ENCODE measurements at regions not wholly inside any gene's neighbourhood (a gene's known extent, or its start where the extent isn't known, plus 50 kb on each side); places are given as distances from the start of the nearest gene placed in this dataset.
"Not testable (repeated sequence)": the region's sequence is repeated elsewhere in the genome, so short reads cannot be mapped to it uniquely, and the experiment has no call there.

DNA sequence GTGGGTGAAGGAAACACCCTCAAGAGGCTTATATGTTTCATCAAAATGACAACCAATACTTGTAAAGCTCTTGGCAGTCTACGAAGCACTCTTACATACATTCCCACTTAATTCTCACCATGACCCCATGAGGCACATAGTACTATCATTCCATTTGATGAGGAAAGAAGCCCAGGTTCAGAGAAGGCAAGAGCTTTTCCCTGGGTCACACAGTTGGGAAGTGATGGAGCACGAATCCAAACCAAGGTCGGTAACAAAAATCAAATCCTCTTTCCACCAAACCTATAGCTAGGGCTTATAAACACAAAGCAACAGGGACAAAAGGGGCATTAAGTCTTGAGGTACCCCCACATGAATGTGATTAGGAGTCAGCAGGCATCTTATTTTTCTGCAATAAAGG is 187.1 kb downstream of the UACA start:
- DNase-seq, result no peak

DNA sequence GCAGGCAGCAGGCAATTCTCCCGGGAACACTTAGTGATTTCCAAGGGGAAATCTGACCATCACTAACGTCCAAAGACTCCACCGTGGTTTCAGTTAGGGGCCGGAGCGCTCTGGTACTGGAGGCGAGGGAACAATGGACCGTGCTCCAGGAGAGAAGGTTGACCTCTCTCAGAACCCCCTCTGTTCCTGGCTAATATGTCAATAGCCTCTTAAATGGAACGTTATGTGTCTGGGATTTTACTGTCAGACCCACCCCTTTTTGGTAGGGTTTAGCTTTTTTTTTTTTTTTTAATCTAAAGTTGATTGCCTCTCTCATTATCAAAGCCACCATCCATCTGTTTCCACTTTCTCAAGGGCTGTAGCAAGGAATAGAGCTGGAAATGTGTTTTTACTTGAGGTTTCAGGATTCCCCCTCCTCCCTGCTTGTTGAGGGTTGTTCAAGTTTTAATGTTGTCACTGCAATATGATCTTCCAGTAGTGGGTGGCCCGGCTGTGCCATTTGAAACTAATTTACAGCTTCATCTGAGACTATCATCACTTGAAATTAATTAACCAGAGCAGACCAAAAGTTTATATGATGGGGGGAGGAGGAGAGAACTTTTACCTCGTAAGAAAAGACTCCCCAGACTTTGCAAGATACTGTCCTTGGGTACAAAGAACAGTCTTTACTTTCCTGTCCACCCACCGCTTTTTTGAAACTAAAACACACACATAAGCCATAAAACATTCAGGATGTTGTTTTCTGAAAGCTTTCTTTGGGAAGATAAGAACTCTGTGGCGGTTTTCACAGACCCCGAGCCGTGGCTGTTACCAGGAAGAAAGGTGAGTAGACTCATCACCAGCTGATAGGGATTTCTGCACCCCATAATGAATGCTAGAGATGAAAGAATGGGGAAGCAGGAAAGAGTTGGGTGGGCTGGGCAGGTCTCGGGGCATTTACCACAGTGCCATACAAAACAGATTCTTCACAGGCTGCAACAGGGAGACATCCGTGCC is 187.8 kb downstream of the UACA start:
- DNase-seq, result no peak

DNA sequence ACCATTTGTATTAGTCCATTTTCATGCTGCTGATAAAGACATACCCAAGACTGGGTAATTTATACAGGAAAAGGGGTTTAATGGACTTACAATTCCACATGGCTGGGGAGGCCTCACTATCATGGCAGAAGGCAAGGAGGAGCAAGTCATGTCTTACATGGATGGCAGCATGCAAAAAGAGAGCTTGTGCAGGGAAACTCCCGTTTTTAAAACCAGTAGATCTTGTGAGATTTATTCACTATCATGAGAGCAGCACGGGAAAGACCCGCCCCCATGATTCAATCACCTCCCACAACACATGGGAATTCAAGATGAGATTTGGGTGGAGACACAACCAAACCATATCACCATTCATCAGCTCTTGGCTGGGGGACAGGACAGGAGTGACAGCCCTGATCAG is 189.0 kb downstream of the UACA start:
- not testable (repeated sequence) for DNase-seq

DNA sequence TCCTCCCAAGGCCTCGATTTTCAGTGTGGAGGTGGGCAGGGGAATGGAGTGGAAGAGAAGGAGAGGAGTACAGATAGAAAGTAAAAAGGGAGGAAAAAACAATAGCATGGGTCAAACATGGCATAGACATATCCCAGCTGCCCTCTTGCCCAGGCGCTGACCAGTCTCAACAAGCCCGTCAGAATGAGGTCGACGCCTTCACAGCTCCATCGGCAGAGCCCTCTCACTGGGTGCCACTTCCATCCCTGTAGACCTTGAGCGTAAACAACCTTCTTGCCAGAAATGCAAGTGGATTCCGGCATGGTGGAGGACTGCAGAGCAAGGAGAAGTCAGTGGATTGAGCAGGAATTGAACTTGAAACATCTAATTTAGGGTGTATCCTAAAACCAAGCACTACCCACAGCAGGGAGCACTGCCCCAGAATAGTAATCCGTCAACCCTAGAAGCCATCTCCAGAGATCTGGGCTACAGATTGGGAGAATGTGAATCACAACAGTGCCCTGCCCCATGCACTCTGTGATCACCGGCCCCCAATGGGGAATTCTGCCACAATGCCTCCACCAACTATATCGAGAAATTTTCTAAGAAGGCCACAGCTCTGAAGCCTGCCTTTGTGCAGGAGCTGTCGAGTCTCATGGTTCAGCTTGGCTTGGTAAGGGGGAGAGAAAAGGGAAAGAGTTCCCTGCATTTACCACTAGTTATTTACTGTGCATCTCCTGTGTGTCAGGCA is 190.1 kb downstream of the UACA start:
- DNase-seq, result no peak

DNA sequence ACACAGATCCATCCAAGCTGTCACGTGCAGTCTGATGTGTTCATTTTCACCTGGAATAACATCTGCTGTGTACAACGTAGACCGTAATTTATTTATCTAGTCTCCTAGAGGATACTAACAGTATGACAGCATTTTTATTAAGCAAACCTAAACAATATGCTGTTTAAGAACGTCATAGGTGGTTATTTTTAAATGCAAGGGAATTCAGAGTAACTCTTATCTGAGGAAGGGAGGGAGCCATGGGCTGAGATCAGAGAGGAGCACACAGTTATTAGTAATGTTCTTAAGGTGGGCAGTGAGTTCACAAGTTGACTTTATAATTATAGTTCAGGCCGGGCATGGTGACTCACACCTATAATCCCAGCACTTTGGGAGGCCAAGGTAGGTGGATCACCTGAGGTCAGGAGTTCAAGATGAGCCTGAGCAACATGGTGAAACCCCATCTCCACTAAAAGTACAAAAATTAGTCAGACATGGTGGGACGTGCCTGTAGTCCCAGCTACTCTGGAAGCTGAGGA is 193.6 kb downstream of the UACA start:
- DNase-seq, result no peak

DNA sequence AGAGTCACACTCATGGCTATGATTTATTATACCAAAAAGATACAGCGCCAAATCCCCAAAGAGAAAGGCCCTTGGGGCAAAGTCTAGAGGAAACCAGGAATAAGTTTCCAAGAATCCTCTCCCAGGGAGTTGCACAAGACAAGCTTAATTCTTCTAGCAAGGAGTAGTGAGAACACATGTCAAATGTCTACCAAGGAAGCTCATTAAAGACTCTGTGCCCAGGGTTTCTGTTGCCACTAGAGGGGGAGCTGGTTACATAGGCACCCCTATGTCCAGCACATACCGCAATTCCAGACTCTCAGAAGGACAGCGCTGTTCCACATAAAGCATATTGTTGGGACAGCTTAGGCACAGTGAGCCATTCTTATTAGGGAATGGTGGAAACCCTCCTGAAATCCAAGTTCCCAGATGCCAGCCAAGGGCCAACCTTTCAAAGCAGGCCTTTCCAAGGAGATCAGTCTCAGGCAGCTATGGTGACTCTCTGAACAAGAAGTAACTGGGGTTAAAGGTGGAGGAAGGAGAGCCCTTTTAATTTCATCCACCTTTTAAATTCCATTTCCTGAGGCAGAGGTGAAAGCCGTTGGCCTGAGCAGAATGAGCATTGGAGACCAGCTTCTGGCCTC is 194.2 kb downstream of the UACA start:
- DNase-seq, result no peak

DNA sequence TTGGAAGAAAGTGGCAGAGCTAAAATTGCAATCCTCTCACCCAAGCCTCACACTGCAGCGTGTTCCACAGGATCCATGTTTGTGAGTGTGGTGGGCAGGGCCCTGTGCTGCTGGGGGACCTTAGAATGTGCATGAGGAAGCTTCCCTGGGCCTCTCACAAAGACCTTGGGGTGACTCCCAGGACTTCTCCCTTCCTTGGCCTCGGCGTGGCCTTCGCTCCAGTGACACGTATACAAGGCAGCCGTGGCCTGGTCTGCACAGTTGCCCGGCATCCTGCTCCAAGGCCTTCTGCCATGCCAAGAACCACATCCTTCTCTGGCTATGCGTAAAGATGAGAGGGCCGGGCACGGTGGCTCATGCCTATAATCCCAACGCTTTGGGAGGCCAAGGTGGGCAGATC is 196.4 kb downstream of the UACA start:
- no peak for DNase-seq

DNA sequence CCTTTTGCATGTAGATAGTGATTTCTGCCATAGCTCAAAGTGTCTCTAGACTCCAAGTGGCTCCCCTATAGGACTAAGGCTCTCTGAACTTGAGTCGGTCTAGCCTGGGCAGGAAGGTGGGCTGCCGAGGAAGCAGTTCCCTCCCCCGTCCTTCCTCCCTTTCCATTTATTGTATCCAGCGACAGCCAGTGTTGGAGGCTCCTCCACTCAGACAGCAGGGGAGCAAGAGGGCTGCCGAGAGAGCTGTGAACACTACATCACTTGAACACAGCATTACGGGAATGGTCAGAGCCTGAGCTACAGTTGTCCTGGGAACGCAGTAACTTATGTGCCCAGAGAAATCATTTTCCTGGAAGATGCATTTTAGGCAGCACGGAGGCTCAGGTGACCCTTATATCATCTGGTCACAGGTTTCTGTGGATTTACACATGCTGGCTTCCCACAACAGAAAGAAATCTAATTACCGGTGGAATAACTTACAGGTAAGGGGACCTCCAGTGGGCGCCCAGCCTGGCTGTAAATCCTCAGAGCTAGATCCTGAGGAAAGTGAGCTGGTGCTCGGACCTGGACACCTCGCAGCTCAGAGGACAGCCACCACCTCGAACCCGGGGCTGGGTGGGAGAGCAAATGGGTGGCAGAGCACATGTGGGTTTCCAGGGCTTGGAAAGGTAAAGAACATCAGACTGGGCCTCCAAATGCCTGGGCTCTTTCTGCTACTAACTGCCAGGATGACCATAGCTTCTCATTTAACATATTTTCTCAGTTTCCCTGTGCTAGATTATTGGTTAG is 197.1 kb downstream of the UACA start:
- DNase-seq, result no peak

DNA sequence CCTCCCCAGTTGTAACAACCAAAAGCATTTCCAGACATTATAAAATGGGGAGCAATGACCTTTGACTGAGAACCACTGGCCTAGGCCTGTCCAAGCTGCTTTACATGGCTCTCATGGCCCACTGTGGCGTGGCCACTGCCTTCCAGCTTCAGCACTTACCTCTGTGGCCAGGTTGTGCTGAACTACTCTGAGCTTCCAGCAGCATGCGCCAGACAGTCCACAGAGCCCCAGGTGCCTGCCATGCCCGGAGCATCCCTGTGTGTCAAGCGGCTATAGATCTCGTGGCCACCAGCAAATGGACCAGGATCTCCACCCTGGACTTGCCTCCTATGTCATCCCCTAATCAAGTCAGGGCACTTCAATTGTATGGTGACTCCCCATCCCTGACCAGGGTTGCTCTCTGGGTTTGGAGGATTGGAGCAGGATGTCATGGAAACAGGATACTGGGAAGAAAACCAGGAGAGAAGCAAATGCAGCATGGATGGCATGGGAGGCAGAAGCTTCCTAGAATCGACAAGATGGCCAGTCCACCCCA is 199.7 kb downstream of the UACA start:
- no peak for DNase-seq

DNA sequence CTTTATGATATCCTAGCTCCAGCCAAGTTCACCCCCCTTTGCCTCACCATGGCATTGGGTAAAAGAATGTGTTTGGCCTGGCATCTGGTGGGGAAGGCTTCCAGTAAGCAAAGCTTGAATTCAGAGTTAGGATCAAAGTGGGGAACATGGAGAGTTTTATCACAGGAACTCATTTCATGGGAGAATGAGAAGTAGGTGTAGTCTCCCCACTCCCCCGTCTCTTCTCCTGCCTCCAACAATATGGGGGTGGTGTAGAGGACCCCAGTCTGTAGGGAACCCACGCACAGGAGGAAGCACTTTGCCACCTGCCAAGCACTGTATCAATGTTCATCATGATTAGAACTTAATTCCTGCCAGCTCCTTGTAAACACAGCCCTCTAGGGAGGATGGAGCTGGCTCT is 200.5 kb downstream of the UACA start:
- no peak for DNase-seq

DNA sequence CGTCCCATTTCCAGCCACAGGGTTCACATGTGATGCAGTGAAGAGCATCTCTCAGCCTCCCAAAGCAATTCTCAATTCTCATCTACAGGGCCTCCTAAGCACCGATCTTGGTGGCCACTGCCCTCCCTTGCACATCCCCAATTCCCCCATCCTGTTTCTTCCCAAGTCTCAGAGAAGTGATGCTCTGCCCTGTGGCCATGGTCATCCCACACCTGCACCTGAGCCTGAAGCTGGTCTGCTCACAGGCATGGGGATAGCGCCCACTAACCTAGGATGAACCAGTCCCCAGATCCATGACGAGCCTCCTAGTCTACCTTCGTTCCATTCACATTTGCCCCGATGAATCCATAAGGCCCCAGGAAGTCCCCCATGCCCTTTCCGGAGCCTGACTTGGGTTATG is 201.5 kb downstream of the UACA start:
- DNase-seq, result no peak

DNA sequence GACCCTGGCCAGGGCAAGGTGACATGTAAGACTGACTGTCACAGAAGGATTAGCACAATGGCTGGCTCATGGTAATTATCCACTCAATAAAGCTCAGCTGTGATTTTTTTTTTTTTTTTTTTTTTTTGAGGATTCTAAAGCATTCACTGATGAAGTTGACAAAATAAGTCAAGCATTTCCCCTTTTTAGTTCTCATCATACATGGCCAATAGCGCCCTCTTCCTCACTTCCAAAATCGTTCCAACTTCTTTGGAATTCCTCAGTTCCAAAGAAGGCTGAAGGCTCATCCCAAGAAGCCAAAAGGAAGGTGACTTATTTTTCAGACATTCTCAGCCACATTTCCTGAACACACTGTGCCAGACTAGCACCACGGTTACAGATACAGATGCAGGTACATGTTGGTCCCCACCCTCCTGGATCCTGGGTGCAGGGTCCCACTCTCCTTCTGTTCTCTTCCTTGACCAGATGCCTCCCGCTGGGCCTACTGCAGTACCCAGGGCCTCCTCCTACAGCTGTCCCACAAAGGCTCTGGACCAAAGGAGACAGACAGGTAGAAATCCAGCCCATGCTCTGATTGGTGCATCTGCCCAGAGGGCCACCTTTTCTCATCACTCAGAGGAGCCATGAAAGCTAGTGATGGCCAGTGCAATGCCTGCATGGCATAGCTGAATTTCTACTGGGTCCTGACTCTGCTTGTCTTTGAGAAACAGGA is 202.6 kb downstream of the UACA start:
- DNase-seq, result no peak

DNA sequence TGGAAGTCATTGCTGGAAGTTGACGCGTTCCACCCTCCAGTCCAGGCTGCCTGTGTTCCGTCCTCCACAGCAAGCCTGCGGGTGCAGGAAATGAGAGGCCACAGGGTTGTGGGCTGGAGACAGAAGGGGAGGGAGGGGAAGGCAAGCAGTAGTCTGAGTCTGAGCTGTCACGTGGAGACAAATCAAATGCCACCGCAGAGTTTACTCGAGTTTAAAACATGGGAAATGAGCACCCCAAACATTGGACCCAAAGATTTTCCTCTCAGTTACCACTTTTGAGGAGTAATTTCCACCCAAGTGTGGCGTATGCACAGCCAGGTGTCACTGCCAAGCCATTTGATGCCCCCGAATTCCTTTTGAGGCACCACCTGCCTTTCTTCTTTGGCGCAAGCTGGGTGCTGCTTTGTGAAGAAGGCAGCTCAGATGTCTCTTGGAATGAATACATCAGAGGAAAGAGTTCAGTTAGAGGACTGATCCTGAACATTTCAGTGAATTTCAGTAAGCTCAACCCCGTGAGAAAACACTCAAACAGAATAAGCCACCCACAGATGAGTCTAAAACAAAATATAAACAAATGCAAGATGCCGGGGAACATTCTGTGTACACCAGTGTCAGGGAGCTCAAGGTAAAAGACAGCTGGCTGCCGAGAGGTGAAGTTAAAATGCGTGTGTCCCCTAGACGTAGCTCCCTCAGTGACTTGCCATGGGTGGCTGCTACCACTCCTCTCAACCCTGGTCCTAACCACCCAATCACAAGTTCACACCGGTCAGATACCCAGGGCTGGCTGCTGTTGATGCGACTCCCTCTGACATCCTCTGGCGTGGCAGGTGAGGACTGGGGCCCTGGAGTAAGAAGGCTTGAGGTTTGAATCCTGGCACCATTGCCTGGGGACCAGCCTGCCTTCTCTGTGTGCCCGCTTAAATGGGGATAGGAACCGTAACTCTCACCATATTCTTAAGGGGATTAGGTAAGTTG is 203.8 kb downstream of the UACA start:
- DNase-seq, result peak; percentile 16 to 69 (median 52)

DNA sequence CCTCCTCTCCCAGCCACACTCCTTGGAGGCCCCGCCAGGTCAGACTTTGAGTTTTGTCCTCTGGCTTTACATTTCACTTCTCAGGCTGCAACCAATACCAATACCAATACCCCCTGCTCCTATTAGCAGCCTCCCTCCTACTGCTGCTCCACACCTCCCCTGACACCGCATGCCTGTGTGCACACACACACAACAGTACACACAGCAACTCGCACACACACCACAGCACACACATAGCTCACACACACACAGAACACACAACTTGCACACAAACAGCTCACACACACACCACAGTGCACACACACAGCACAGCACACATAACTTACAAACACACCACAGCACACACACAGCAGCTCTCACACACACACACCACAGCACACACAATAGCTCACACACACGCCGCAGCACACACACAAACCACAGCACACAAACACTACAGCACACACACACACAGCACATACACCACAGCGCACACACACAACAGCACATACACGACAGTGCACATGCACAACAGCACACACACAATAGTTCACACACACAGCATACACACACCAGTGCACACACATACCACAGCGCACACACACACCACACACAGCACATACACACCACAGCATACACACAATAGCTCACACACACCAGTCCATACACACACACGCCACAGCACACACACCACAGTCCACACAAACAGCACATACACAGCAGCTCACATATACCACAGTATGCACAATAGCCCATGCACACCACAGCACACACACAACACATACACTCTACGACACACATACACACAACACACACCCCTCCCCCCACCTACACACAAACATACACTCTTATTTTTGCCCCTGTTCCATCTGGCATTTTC is 204.7 kb downstream of the UACA start:
- no peak for DNase-seq

DNA sequence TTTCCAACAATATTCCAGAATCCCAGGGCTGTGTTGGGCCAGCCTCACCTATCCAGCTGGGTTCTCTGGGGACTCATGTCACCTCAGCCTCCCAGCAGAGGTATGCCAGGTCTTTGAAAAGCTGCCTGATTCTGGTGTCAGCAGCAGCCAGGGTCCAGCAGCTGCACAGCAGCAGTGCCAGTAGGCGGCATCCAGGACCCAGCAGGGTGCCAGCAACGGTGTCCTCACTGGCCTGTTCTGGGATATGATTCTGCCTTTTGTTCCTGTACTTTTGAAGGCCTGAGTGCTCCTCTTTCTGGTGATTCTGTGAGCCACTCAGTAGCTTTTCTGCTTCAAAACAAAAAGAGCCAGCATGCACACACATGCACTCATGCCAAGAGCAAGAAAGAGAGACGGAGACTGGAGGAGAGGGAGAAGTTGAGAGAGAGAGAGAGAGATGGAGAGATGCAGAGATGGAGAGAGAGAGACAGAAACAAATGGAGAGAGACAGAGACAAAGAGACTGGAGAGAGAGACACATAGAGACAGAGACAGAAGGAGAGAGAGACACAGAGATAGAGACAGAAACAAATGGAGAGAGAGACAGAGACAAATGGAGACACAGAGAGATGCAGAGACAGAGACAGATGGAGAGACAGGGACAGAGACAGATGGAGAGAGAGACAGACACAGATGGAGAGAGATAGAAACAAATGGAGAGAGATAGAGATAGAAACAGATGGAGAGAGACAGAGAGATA is 205.7 kb downstream of the UACA start:
- no peak for DNase-seq

DNA sequence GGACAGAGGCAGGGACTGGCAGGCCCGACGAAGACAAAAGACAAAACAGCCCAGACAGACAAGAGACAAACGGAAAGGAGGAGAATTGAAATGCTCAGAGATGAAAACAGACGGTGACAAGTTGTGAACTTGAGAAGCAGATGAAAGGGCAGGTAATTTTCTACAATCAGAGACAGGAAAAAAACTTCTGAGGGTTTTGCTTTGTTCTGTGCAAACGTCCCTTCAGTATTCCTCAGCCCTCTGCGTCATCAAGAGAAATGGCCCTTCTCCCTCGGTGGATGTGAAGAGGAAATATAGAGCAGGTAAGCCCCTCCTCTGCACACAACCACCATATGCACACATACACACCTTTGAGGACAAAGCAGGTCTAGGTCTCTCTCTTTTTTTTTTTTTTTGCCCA is 206.6 kb downstream of the UACA start:
- no peak for DNase-seq

DNA sequence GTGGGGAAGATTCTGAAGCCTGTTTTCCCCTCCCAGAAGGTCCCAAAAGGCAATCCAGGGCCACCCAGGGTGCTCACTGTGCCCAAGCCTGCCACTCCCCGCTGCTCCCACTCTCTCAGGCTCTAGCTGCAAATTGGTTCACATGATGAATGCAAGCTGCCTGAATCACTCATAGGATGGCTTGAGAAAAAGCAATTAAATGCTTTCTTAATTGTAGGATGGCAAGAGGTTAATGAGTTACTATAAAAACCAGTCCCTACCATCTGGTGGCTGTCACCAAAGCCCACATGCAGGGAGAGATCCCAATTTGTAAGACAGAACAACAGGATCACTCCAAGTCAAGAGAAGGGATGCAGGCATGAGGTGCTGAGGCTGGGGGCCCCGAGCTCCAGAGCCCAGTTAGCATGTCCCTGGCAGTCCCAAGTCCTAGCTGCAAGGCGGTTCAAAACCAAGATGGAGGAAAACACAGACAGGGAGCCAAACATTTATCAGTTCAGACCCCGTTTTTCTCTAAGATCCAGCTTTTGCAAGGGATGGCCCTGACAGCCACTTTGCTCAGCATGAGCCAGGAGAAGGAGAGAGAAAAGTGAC is 207.1 kb downstream of the UACA start:
- no peak for DNase-seq

DNA sequence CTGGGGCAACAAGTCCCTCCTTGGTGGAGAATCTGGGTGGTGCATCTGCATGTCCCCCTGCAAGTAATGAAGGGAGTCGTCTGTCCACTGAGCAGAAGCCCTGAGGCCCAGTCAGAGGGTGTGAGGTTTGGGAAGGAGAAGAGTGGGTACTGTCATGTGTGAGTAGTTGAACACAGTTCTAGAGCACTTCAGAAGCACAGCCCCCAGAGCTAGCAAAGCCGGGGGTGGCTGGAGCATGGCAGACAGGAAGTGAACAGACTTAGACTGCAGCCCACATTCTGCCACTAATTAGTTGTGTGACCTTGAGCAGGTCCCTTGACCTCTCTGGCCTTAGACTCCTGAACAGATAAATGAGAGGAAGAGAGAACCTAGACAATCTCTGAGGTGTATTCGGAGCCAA is 207.6 kb downstream of the UACA start:
- no peak for DNase-seq
